ENCODE measurements at regions not wholly inside any gene's neighbourhood (a gene's known extent, or its start where the extent isn't known, plus 50 kb on each side); places are given as distances from the start of the nearest gene placed in this dataset.

- BruUV-seq (replicated peaks), result no TSS peak
- DNase-seq (no peak), ATAC-seq (no peak)
- H3K27ac ChIP-seq (ENCODE audit: low read length), result no peak overlapping the region
- H3K4me1 ChIP-seq (ENCODE audit: insufficient read depth, low read length), result peaks cover 11% of the 10 kb centered on the region
- no peaks in the 10 kb centered on the region for H3K27me3 ChIP-seq (ENCODE audit: low read length)
- H3K9ac ChIP-seq (ENCODE audit: low read length), result no peak overlapping the region
- H3F3A ChIP-seq (ENCODE audit: low read length, unreplicated experiment), result no peaks in the 10 kb centered on the region
- H3K79me2 ChIP-seq (ENCODE audit: low read length), result no peaks in the 10 kb centered on the region
- no peaks in the 10 kb centered on the region for H4K20me1 ChIP-seq (ENCODE audit: low read length)
- POLR2A ChIA-PET (ENCODE audit: unreplicated experiment), result interaction anchor here (0.5 kb wide), 1 partner anchor 10 kb away, joined by 12 read pairs; no protein-coding TSS in a partner anchor
- H3K4me3 ChIP-seq (ENCODE audit: low read length), result no peak overlapping the region
- TF ChIP-seq EZH2 (IDR thresholded peaks at IDR 0.05; ENCODE audit: low read length, unreplicated experiment), result no peak
- no peak for TF ChIP-seq CTCF (conservative IDR thresholded peaks at IDR 0.05; ENCODE audit: low read depth, low read length)
- no peak for TF ChIP-seq EZH2phosphoT487 (IDR thresholded peaks at IDR 0.05; ENCODE audit: borderline replicate concordance, low read length)
- no peak overlapping the region for H2AFZ ChIP-seq (ENCODE audit: low read length)
- H3K9me2 ChIP-seq (replicated peaks; ENCODE audit: low read length), result no peaks in the 10 kb centered on the region
- no peaks in the 10 kb centered on the region for H3K9me3 ChIP-seq (ENCODE audit: low read length)
- H3K36me3 ChIP-seq (ENCODE audit: low read depth, low read length), result no peaks in the 10 kb centered on the region
- CTCF ChIA-PET, result no interaction called here
- intact Hi-C loops (cut with micrococcal nuclease), result no loop called here
- no peak overlapping the region for H3K4me2 ChIP-seq (ENCODE audit: low read length)
Measured at GRCh38 chr17:72354071-72354470, 233.3 kb downstream of the SOX9 start.

GRCh38 chr17:72357764-72358365, 237.0 kb downstream of the SOX9 start:
- H3K9me3 ChIP-seq (ENCODE audit: low read length), result no peaks in the 10 kb centered on the region
- H2AFZ ChIP-seq (ENCODE audit: low read length), result no peak overlapping the region
- DNase-seq (no peak), ATAC-seq (no peak)
- H3F3A ChIP-seq (ENCODE audit: low read length, unreplicated experiment), result no peaks in the 10 kb centered on the region
- no peak overlapping the region for H3K4me3 ChIP-seq (ENCODE audit: low read length)
- CTCF ChIA-PET, result no interaction called here
- intact Hi-C loops (cut with micrococcal nuclease), result no loop called here
- H4K20me1 ChIP-seq (ENCODE audit: low read length), result no peaks in the 10 kb centered on the region
- H3K27ac ChIP-seq (ENCODE audit: low read length), result peak overlapping the region; percentile 33
- no TSS peak for BruUV-seq (replicated peaks)
- TF ChIP-seq EZH2phosphoT487 (IDR thresholded peaks at IDR 0.05; ENCODE audit: borderline replicate concordance, low read length) (no peak), CTCF (conservative IDR thresholded peaks at IDR 0.05; ENCODE audit: low read depth, low read length) (no peak), EZH2 (IDR thresholded peaks at IDR 0.05; ENCODE audit: low read length, unreplicated experiment) (no peak)
- no peak overlapping the region for H3K4me2 ChIP-seq (ENCODE audit: low read length)
- H3K4me1 ChIP-seq (ENCODE audit: insufficient read depth, low read length), result peaks cover 35% of the 10 kb centered on the region
- H3K79me2 ChIP-seq (ENCODE audit: low read length), result no peaks in the 10 kb centered on the region
- POLR2A ChIA-PET (ENCODE audit: unreplicated experiment), result interaction anchor here (0.6 kb wide), 1 partner anchor 35 kb away, joined by 5 read pairs; no protein-coding TSS in a partner anchor
- H3K36me3 ChIP-seq (ENCODE audit: low read depth, low read length), result no peaks in the 10 kb centered on the region
- H3K9me2 ChIP-seq (replicated peaks; ENCODE audit: low read length), result no peaks in the 10 kb centered on the region
- no peak overlapping the region for H3K9ac ChIP-seq (ENCODE audit: low read length)
- H3K27me3 ChIP-seq (ENCODE audit: low read length), result no peaks in the 10 kb centered on the region

- Histone ChIP-seq H2AFZ (ENCODE audit: low read length) (no peak overlapping the region), H4K20me1 (ENCODE audit: low read length) (no peaks in the 10 kb centered on the region), H3K9ac (ENCODE audit: low read length) (no peak overlapping the region), H3K4me3 (ENCODE audit: low read length) (no peak overlapping the region), H3F3A (ENCODE audit: low read length, unreplicated experiment) (no peaks in the 10 kb centered on the region), H3K79me2 (ENCODE audit: low read length) (no peaks in the 10 kb centered on the region), H3K9me3 (ENCODE audit: low read length) (no peaks in the 10 kb centered on the region), H3K27me3 (ENCODE audit: low read length) (no peaks in the 10 kb centered on the region), H3K9me2 (replicated peaks; ENCODE audit: low read length) (no peaks in the 10 kb centered on the region), H3K36me3 (ENCODE audit: low read depth, low read length) (no peaks in the 10 kb centered on the region), H3K27ac (ENCODE audit: low read length) (peak overlapping the region; percentile 33), H3K4me1 (ENCODE audit: insufficient read depth, low read length) (peaks cover 41% of the 10 kb centered on the region), H3K4me2 (ENCODE audit: low read length) (no peak overlapping the region)
- DNase-seq (peak; percentile 96), ATAC-seq (no peak; the same call in 1 of the 2 replicates)
- no peak for TF ChIP-seq CTCF (conservative IDR thresholded peaks at IDR 0.05; ENCODE audit: low read depth, low read length)
- TF ChIP-seq EZH2 (IDR thresholded peaks at IDR 0.05; ENCODE audit: low read length, unreplicated experiment), result no peak
- TF ChIP-seq EZH2phosphoT487 (IDR thresholded peaks at IDR 0.05; ENCODE audit: borderline replicate concordance, low read length), result no peak
- no TSS peak for BruUV-seq (replicated peaks)
- ChIA-PET CTCF (no interaction called here), POLR2A (ENCODE audit: unreplicated experiment) (interaction anchor here (0.6 kb wide), 1 partner anchor 107 kb away, joined by 3 read pairs; no protein-coding TSS in a partner anchor)
- intact Hi-C loops (cut with micrococcal nuclease), result no loop called here
Measured at GRCh38 chr17:72358465-72358864, 237.6 kb downstream of the SOX9 start.

Data from PC-3 (cell line).